ENCODE measurements at regions not wholly inside any gene's neighbourhood (a gene's known extent, or its start where the extent isn't known, plus 50 kb on each side); places are given as distances from the start of the nearest gene placed in this dataset.

DNA sequence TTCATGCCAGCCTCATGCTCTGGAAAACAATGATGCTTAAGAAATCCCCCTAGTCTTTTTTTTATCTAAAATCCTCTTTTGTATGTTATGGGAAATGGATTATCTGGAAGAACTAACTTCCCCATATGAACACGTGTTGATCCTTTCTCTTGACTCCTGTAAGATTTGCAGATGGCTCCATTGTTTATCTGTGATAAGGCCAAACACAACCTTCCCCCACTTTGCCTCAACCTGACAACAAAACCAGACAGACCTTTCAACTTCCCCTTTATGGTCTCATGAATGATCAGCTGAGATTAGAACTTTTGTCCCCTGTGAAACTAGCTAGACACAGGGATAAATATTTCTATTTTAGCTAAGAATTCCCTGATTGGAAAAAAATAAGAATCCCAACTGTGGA lies 828.0 kb upstream of the CDH2 start:
- peaks cover 2 to 7% of the 10 kb centered on the region in 2 donors for H3K9me3 Mint-ChIP-seq
- no peak for ATAC-seq (replicated peaks)
- H3K27ac Mint-ChIP-seq = no peak overlapping the region

DNA sequence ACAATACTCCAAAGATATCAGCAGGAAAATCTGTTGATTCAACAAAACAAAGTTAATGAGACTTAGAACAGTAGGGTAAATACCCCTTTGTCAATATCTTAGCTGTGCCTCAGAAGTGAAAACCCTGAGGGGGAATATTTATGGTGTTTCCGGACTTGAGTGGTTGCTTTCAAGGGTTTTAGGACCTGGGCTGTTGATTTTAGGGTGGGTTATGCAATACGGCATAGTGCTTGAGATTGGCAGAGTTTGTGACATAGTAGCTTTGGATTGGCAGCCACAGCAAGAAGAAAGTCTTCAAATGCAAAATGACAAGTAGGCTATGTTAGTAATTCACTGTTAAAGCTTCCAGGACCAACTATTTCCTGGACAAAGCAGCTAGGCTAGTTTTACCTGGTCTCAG lies 826.3 kb upstream of the CDH2 start:
- Mint-ChIP-seq H3K36me3 (ENCODE audit: insufficient read depth) (no peaks in the 10 kb centered on the region), H3K9me3 (peaks cover 2 to 4% of the 10 kb centered on the region in 2 donors), H3K27ac (no peak overlapping the region), H3K4me1 (ENCODE audit: low read depth in 2 of 2) (no peaks in the 10 kb centered on the region), H3K27me3 (no peaks in the 10 kb centered on the region), H3K4me3 (no peak overlapping the region)
- no peak for ATAC-seq (replicated peaks)
- DNase-seq = no peak

More for the DNA sequence above, 828.0 kb upstream of the CDH2 start:
- H3K36me3 Mint-ChIP-seq (ENCODE audit: insufficient read depth) = no peaks in the 10 kb centered on the region
- no peaks in the 10 kb centered on the region for H3K4me1 Mint-ChIP-seq (ENCODE audit: low read depth in 2 of 2)
- H3K4me3 Mint-ChIP-seq = no peak overlapping the region
- no peaks in the 10 kb centered on the region for H3K27me3 Mint-ChIP-seq
- DNase-seq = no peak

DNA sequence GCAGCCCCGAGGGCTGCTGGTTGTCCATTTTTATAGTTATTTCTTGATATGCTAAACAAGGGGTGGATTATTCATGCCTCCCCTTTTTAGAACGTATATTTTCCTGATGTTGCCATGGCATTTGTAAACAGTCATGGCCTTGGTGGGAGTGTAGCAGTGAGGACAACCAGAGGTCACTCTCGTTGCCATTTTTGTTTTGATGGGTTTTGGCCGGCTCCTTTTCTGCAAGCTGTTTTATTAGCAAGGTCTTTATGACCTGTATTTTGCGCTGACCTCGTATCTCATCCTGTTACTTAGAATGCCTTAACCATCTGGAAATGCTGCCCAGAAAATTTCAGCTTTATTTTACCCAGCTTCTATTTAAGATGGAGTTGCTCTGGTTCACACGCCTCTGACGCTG lies 825.8 kb upstream of the CDH2 start:
- Mint-ChIP-seq H3K27ac (no peak overlapping the region), H3K27me3 (no peaks in the 10 kb centered on the region), H3K36me3 (ENCODE audit: insufficient read depth) (no peaks in the 10 kb centered on the region), H3K9me3 (peaks cover 0 to 2% of the 10 kb centered on the region in 2 donors), H3K4me1 (ENCODE audit: low read depth in 2 of 2) (no peaks in the 10 kb centered on the region), H3K4me3 (no peak overlapping the region)
- DNase-seq (no peak), ATAC-seq (replicated peaks) (no peak)

DNA sequence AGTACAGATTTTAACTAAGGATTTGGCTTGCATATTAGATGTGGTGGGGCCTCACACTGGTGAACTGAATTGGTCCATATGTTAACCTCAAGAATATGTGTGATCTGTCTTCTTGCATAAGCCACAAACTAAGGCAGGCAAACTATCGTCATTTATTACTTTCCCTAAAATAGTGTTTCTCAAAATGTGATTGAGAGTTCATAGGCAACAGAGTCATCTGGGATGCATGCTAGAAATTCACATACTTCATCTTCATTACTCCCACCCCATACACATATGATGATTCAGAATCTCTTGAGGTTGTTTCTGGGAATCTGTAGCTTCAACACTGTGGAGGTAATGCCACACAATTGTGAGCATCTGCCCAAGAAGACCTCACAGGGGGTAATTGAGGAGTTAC lies 822.8 kb upstream of the CDH2 start:
- peaks cover 0 to 4% of the 10 kb centered on the region in 2 donors for H3K9me3 Mint-ChIP-seq
- no peak overlapping the region for H3K4me3 Mint-ChIP-seq
- no peaks in the 10 kb centered on the region for H3K4me1 Mint-ChIP-seq (ENCODE audit: low read depth in 2 of 2)
- no peak overlapping the region for H3K27ac Mint-ChIP-seq
- ATAC-seq (replicated peaks) (no peak), DNase-seq (no peak)
- no peaks in the 10 kb centered on the region for H3K27me3 Mint-ChIP-seq
- H3K36me3 Mint-ChIP-seq (ENCODE audit: insufficient read depth) = no peaks in the 10 kb centered on the region

GRCh38 chr18:28995319-28995718 lies 818.4 kb upstream of the CDH2 start:
- peaks cover 0 to 3% of the 10 kb centered on the region in 2 donors for H3K9me3 Mint-ChIP-seq
- ATAC-seq (replicated peaks) (no peak), DNase-seq (no peak)
- no peak overlapping the region for H3K27ac Mint-ChIP-seq
- H3K36me3 Mint-ChIP-seq (ENCODE audit: insufficient read depth) = no peaks in the 10 kb centered on the region
- H3K4me3 Mint-ChIP-seq = no peak overlapping the region
- no peaks in the 10 kb centered on the region for H3K27me3 Mint-ChIP-seq
- no peaks in the 10 kb centered on the region for H3K4me1 Mint-ChIP-seq (ENCODE audit: low read depth in 2 of 2)

DNA sequence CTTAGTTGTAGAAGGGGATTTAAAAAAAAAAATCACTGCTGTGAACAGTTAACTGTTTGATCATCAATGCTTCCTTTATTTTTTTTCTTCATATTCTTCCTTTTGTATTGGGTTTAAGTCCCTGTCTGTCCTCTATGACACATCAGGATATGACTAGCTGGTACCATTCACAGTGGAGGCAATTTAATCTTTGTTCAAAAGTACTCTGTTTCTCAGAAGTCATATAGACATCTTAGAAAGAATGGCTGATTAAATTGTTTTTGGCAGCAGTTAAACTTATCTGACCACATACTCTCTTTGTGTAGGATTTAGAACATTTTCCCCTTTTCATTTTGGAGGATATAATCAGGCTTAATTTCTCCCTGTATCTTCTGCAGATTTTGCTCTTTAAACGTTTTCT lies 807.8 kb upstream of the CDH2 start:
- no peak for DNase-seq
- Mint-ChIP-seq H3K4me1 (ENCODE audit: low read depth in 2 of 2) (no peaks in the 10 kb centered on the region), H3K27me3 (no peaks in the 10 kb centered on the region)

DNA sequence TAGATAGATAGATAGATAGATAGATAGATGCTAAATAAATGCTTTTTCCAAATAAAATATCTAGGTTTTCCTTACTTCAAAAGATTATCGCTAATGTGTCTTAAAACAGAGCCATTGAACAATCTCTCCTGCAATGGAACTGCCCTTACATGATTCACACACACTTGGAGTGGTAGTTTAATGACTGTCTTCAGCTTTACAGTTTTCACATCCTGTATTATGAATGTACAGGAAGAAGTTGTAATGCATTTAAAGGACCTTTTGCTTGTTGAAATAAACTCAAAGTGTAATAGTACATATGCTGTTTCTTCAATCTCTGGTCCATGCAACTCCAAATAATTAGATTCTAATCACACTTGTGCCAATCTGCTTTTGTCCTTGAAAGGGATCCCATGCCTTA lies 797.6 kb upstream of the CDH2 start:
- no peak overlapping the region for H3K4me3 Mint-ChIP-seq
- DNase-seq = no peak
- no peaks in the 10 kb centered on the region for H3K4me1 Mint-ChIP-seq (ENCODE audit: low read depth in 2 of 2)
- H3K27ac Mint-ChIP-seq = no peak overlapping the region
- H3K9me3 Mint-ChIP-seq = peaks cover 6 to 13% of the 10 kb centered on the region in 2 donors
- no peaks in the 10 kb centered on the region for H3K36me3 Mint-ChIP-seq (ENCODE audit: insufficient read depth)
- no peaks in the 10 kb centered on the region for H3K27me3 Mint-ChIP-seq
- no peak for ATAC-seq (replicated peaks)

More for the DNA sequence above, 807.8 kb upstream of the CDH2 start:
- H3K36me3 Mint-ChIP-seq (ENCODE audit: insufficient read depth) = peaks cover 2% of the 10 kb centered on the region
- no peak for ATAC-seq (replicated peaks)
- H3K27ac Mint-ChIP-seq = no peak overlapping the region
- no peak overlapping the region for H3K4me3 Mint-ChIP-seq
- peaks cover 0 to 4% of the 10 kb centered on the region in 2 donors for H3K9me3 Mint-ChIP-seq

DNA sequence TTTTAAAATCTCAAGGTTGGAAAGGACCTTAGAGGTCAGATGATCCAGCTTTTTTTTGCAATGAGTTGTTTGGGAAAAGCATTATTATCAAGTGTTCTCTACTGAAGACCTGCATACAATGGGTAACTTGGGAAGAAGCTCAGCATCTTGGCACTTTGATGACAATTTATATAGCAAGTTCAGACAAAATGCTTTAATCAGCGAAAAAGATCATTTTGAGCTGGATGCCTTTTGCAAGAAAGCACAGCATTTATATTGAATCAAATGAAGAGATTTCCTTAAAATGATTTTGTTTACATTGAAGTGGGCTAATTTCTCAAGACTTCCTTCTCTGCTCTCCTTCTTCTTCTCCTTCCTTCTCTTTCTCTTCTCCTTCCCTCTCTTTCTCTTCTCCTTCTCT lies 796.4 kb upstream of the CDH2 start:
- no peaks in the 10 kb centered on the region for H3K27me3 Mint-ChIP-seq
- ATAC-seq (replicated peaks) = no peak
- H3K4me3 Mint-ChIP-seq = no peak overlapping the region
- no peaks in the 10 kb centered on the region for H3K36me3 Mint-ChIP-seq (ENCODE audit: insufficient read depth)
- peaks cover 6 to 13% of the 10 kb centered on the region in 2 donors for H3K9me3 Mint-ChIP-seq
- H3K27ac Mint-ChIP-seq = no peak overlapping the region
- DNase-seq = no peak
- no peaks in the 10 kb centered on the region for H3K4me1 Mint-ChIP-seq (ENCODE audit: low read depth in 2 of 2)

- DNase-seq = no peak
- peaks cover 8 to 11% of the 10 kb centered on the region in 2 donors for H3K9me3 Mint-ChIP-seq
- no peak overlapping the region for H3K27ac Mint-ChIP-seq
- H3K36me3 Mint-ChIP-seq (ENCODE audit: insufficient read depth) = no peaks in the 10 kb centered on the region
- no peak overlapping the region for H3K4me3 Mint-ChIP-seq
- ATAC-seq (replicated peaks) = no peak
- H3K4me1 Mint-ChIP-seq (ENCODE audit: low read depth in 2 of 2) = no peaks in the 10 kb centered on the region
- no peaks in the 10 kb centered on the region for H3K27me3 Mint-ChIP-seq
Observed at GRCh38 chr18:28972333-28972907, 795.5 kb upstream of the CDH2 start.

DNA sequence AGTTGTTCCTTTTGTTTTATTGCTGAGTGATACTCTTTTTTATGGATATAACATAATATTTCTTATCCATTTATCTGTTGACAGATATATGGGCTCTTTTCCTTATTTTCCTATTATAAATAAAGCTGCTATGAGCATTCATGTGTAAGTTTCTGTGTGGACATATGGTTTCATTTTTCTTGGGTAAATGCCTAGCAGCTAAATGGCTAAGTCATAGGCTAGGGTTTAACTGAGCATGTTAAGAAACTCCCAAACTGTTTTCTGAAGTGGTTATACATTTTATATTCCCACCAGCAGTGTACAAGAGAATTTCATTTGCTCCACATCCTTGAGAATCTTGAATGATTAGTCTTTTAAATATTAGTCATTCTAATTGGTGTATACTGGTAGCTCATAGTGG lies 786.6 kb upstream of the CDH2 start:
- no peak overlapping the region for H3K4me3 Mint-ChIP-seq
- H3K27me3 Mint-ChIP-seq = no peaks in the 10 kb centered on the region
- no peaks in the 10 kb centered on the region for H3K36me3 Mint-ChIP-seq (ENCODE audit: insufficient read depth)

GRCh38 chr18:28961669-28962228 lies 784.8 kb upstream of the CDH2 start:
- ATAC-seq (replicated peaks) = no peak
- DNase-seq = no peak
- no peaks in the 10 kb centered on the region for H3K36me3 Mint-ChIP-seq (ENCODE audit: insufficient read depth)
- H3K27me3 Mint-ChIP-seq = no peaks in the 10 kb centered on the region
- no peak overlapping the region for H3K27ac Mint-ChIP-seq
- H3K4me3 Mint-ChIP-seq = no peak overlapping the region
- H3K4me1 Mint-ChIP-seq (ENCODE audit: low read depth in 2 of 2) = no peaks in the 10 kb centered on the region
- H3K9me3 Mint-ChIP-seq = peaks cover 0 to 1% of the 10 kb centered on the region in 2 donors

More for the DNA sequence above, 786.6 kb upstream of the CDH2 start:
- Mint-ChIP-seq H3K4me1 (ENCODE audit: low read depth in 2 of 2) (no peaks in the 10 kb centered on the region), H3K9me3 (peaks cover 0 to 2% of the 10 kb centered on the region in 2 donors), H3K27ac (no peak overlapping the region)
- no peak for DNase-seq
- ATAC-seq (replicated peaks) = no peak

GRCh38 chr18:28960146-28960545 lies 783.2 kb upstream of the CDH2 start:
- Mint-ChIP-seq H3K4me3 (no peak overlapping the region), H3K27me3 (no peaks in the 10 kb centered on the region), H3K36me3 (ENCODE audit: insufficient read depth) (no peaks in the 10 kb centered on the region), H3K27ac (no peak overlapping the region), H3K9me3 (peaks cover 0 to 5% of the 10 kb centered on the region in 2 donors), H3K4me1 (ENCODE audit: low read depth in 2 of 2) (no peaks in the 10 kb centered on the region)
- ATAC-seq (replicated peaks) (no peak), DNase-seq (no peak)

DNA sequence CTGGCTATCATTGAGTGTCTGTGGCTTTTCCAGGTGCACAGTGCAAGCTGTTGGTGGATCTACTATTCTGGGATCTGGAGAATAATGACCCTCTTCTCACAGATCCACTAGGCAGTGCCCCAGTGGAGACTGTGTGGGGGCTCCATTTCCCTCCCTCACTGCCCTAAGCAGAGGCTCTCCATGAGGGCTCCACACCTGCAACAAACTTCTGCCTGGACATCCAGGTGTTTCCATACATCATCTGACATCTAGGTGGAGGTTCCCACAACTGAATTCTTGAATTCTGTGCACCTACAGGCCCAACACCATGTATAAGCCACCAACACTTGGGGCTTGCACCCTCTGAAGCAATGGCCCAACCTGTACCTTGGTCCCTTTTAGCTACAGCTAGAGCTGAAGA lies 775.4 kb upstream of the CDH2 start:
- no peak for ATAC-seq (replicated peaks)
- DNase-seq = no peak
- Mint-ChIP-seq H3K9me3 (peaks cover 5 to 6% of the 10 kb centered on the region in 2 donors), H3K27ac (no peak overlapping the region), H3K27me3 (no peaks in the 10 kb centered on the region), H3K36me3 (ENCODE audit: insufficient read depth) (no peaks in the 10 kb centered on the region), H3K4me1 (ENCODE audit: low read depth in 2 of 2) (no peaks in the 10 kb centered on the region), H3K4me3 (no peak overlapping the region)

DNA sequence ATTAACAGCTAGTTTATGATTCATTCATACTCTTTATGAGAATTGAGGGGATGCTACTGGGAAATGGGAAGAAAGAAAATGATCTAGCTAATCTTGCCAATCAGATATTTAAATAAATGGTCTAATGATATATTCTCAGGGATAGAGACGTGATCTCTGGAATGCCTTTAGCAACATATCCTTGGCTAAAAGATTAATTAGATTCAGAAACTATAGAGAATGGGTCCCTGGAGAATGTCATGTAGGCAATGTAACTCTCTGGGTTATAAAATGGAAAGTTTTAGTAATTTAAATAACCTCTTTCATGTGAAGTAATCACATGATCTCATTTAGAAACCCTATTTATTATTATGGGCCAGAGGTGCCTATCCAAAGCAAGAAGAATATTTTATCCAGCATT lies 771.0 kb upstream of the CDH2 start:
- Mint-ChIP-seq H3K9me3 (peaks cover 0 to 6% of the 10 kb centered on the region in 2 donors), H3K4me3 (no peak overlapping the region), H3K36me3 (ENCODE audit: insufficient read depth) (no peaks in the 10 kb centered on the region), H3K27me3 (no peaks in the 10 kb centered on the region), H3K27ac (no peak overlapping the region), H3K4me1 (ENCODE audit: low read depth in 2 of 2) (no peaks in the 10 kb centered on the region)
- ATAC-seq (replicated peaks) = no peak
- DNase-seq = no peak

Data from effector memory CD8-positive, alpha-beta T cell (primary cell).